ENCODE measurements at regions not wholly inside any gene's neighbourhood (a gene's known extent, or its start where the extent isn't known, plus 50 kb on each side); places are given as distances from the start of the nearest gene placed in this dataset.

DNA sequence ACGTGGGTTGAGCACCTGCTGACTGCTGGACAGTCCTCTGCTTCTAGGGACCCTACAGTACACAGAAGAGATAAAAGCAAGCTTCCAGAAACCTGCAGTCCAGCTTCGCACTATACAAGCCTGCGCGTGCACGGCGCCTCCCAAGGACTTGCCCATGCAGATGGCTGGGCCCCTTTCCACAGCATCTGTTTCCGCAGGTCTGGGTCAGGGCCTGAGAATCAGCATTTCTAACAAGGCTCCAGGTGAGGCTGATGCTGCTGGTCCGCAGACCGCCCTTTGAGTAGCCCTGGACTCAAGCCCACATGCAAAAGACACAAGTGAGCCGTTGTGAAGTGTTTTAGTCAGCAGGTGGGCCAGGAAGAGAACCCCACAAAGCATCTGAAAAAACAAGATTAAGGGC, 133.1 kb downstream of the HSD17B3 start:
- H3K9ac ChIP-seq (ENCODE audit: low read length), result no peak overlapping the region
- H3K9me3 ChIP-seq (ENCODE audit: control insufficient read depth, low read length), result no peaks in the 10 kb centered on the region
- DNase-seq (ENCODE audit: low read depth), result no peak
- peaks cover 20% of the 10 kb centered on the region for H3K27me3 ChIP-seq (replicated peaks; ENCODE audit: control insufficient read depth, insufficient read depth, low read length)
- no peaks in the 10 kb centered on the region for H3K4me1 ChIP-seq (ENCODE audit: control insufficient read depth, insufficient read depth, low read length)
- no peaks in the 10 kb centered on the region for H3K36me3 ChIP-seq (ENCODE audit: control insufficient read depth, insufficient read depth, low read length, severe bottlenecking)
- no peak overlapping the region for H3K4me3 ChIP-seq (ENCODE audit: low read length)

DNA sequence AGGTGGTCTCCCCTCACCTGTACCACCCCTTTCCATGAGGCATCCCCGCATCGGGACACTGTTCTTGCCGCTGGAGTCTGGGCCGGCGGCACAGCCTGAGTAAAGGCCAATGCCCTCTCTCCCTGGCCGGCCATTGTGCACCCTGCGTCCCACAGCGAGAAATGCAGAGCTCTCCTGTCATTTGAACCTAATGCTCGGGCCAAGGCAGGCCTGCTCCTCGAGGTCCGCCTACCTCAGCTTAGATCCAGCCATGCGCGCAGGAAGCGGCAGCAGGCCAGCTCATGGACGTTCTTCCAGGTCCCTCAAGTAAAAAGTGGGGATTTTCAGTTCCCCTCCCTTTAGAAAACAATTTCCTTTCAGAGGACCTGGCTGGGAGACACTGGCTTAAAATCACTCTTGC, 135.0 kb downstream of the HSD17B3 start:
- H3K27me3 ChIP-seq (replicated peaks; ENCODE audit: control insufficient read depth, insufficient read depth, low read length), result peaks cover 18% of the 10 kb centered on the region
- H3K4me1 ChIP-seq (ENCODE audit: control insufficient read depth, insufficient read depth, low read length), result no peaks in the 10 kb centered on the region
- no peak overlapping the region for H3K4me3 ChIP-seq (ENCODE audit: low read length)
- H3K9ac ChIP-seq (ENCODE audit: low read length), result no peak overlapping the region
- H3K36me3 ChIP-seq (ENCODE audit: control insufficient read depth, insufficient read depth, low read length, severe bottlenecking), result no peaks in the 10 kb centered on the region
- H3K9me3 ChIP-seq (ENCODE audit: control insufficient read depth, low read length), result no peaks in the 10 kb centered on the region
- no peak for DNase-seq (ENCODE audit: low read depth)

DNA sequence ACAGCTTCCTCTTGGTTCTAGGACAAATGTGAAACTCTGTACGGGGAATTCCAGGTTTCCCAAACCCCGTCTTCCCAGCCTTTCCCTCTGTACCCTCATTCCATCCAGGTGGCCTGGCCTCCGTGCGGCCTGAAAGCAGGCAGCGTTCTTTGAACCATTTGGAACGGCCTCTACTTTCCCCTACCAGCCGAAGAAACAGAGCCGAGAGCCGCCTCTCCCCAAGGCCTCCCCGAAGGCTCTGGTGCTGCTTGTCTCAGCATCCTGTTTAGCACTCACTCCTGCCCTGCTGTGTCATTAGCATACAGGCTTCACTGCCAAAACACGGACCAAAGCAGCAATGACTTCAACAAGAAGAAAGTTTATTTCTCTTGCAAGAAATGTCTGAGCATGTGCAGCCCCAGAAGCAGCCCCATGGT, 137.7 kb downstream of the HSD17B3 start:
- Histone ChIP-seq H3K9me3 (ENCODE audit: control insufficient read depth, low read length) (peaks cover 6% of the 10 kb centered on the region), H3K27me3 (replicated peaks; ENCODE audit: control insufficient read depth, insufficient read depth, low read length) (peaks cover 33% of the 10 kb centered on the region), H3K4me3 (ENCODE audit: low read length) (no peak overlapping the region), H3K4me1 (ENCODE audit: control insufficient read depth, insufficient read depth, low read length) (no peaks in the 10 kb centered on the region), H3K36me3 (ENCODE audit: control insufficient read depth, insufficient read depth, low read length, severe bottlenecking) (no peaks in the 10 kb centered on the region), H3K9ac (ENCODE audit: low read length) (no peak overlapping the region)
- DNase-seq (ENCODE audit: low read depth), result no peak

DNA sequence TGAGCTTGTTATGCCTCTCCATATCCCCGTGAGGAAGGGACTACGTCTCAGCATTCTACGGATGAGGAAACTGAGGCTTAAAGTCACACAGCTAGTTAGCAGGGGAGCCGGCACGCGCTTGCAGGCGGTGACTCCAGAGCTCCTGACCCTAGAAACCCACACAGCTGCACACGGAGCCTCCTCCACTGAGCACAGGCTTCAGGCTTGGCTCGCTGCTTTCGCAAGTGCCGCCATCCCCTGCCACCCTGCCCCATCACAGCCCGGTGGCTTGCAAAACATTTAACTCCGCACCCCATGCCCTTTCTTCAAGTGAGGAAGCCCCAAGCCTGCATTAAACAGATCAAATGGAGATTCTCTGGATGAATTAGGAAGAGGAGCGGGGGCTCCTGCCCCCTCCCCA, 138.3 kb downstream of the HSD17B3 start:
- Histone ChIP-seq H3K36me3 (ENCODE audit: control insufficient read depth, insufficient read depth, low read length, severe bottlenecking) (no peaks in the 10 kb centered on the region), H3K9ac (ENCODE audit: low read length) (no peak overlapping the region), H3K4me1 (ENCODE audit: control insufficient read depth, insufficient read depth, low read length) (no peaks in the 10 kb centered on the region), H3K9me3 (ENCODE audit: control insufficient read depth, low read length) (peaks cover 6% of the 10 kb centered on the region), H3K27me3 (replicated peaks; ENCODE audit: control insufficient read depth, insufficient read depth, low read length) (peaks cover 39% of the 10 kb centered on the region), H3K4me3 (ENCODE audit: low read length) (no peak overlapping the region)
- no peak for DNase-seq (ENCODE audit: low read depth)

DNA sequence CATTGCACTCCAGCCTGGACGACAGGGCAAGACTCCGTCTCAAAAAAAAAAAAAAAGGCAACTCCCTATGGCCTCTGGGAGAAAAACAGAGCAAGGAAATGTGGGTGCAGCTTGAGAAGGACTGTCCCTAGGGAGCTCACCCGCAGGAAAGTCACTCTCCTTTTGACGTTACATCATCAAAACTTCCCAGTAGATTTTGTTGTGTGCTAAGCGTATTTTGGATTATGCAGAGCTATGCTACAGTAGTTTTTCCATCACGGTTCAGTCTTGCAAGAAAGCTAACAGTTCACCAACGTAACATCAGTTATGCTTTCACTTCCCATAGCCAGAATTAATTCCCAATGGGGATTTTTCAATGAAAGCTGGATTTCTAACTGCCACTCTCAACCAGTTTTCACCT, 138.8 kb downstream of the HSD17B3 start:
- Histone ChIP-seq H3K27me3 (replicated peaks; ENCODE audit: control insufficient read depth, insufficient read depth, low read length) (peaks cover 42% of the 10 kb centered on the region), H3K36me3 (ENCODE audit: control insufficient read depth, insufficient read depth, low read length, severe bottlenecking) (no peaks in the 10 kb centered on the region), H3K4me1 (ENCODE audit: control insufficient read depth, insufficient read depth, low read length) (no peaks in the 10 kb centered on the region), H3K9me3 (ENCODE audit: control insufficient read depth, low read length) (peaks cover 6% of the 10 kb centered on the region), H3K9ac (ENCODE audit: low read length) (no peak overlapping the region), H3K4me3 (ENCODE audit: low read length) (no peak overlapping the region)
- DNase-seq (ENCODE audit: low read depth), result no peak

DNA sequence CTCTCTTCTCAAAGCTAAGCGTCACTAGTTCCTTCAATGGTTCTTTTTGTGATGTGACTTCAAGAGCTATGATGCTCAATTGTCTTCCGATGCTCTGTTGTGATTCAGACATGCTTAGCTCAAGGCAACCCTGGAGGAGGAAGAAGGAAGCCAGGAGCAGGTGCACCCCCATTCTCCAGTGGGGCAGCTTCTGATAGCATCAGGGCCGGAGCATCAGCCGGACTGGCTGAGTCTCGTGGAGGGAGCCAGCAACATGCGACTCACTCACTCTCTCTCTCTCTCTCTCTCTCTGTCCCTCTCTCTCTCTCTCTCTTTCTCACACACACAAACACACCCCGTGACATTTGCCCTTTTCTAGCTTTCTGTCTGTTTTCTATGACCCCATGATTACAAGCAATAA, 140.2 kb downstream of the HSD17B3 start:
- H3K4me1 ChIP-seq (ENCODE audit: control insufficient read depth, insufficient read depth, low read length), result peaks cover 6% of the 10 kb centered on the region
- H3K4me3 ChIP-seq (ENCODE audit: low read length), result no peak overlapping the region
- no peaks in the 10 kb centered on the region for H3K36me3 ChIP-seq (ENCODE audit: control insufficient read depth, insufficient read depth, low read length, severe bottlenecking)
- no peak for DNase-seq (ENCODE audit: low read depth)
- H3K27me3 ChIP-seq (replicated peaks; ENCODE audit: control insufficient read depth, insufficient read depth, low read length), result peaks cover 38% of the 10 kb centered on the region
- H3K9me3 ChIP-seq (ENCODE audit: control insufficient read depth, low read length), result peaks cover 6% of the 10 kb centered on the region
- no peak overlapping the region for H3K9ac ChIP-seq (ENCODE audit: low read length)

DNA sequence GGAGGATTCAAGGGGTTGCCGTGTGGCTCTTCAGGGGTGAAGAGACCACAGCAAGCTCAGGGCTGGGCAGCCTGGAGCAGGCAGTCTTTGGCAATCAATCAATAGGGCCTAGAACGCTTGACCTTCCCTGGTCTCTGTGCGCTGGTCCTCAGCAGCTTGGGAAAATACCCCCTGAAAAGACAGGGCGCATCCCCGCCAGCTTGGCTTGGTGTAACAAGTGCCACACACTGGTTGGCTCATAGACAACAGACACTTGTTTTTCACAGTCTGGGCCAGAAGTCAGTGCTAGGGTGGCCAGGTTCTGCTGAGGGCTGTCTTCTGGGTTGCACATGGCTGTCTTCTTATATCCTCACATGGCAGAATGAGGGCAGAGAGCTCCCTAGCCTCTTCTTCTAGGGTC, 141.1 kb downstream of the HSD17B3 start:
- peaks cover 34% of the 10 kb centered on the region for H3K27me3 ChIP-seq (replicated peaks; ENCODE audit: control insufficient read depth, insufficient read depth, low read length)
- no peak overlapping the region for H3K9ac ChIP-seq (ENCODE audit: low read length)
- peaks cover 10% of the 10 kb centered on the region for H3K4me1 ChIP-seq (ENCODE audit: control insufficient read depth, insufficient read depth, low read length)
- no peaks in the 10 kb centered on the region for H3K36me3 ChIP-seq (ENCODE audit: control insufficient read depth, insufficient read depth, low read length, severe bottlenecking)
- no peak overlapping the region for H3K4me3 ChIP-seq (ENCODE audit: low read length)
- DNase-seq (ENCODE audit: low read depth), result no peak
- peaks cover 6% of the 10 kb centered on the region for H3K9me3 ChIP-seq (ENCODE audit: control insufficient read depth, low read length)

DNA sequence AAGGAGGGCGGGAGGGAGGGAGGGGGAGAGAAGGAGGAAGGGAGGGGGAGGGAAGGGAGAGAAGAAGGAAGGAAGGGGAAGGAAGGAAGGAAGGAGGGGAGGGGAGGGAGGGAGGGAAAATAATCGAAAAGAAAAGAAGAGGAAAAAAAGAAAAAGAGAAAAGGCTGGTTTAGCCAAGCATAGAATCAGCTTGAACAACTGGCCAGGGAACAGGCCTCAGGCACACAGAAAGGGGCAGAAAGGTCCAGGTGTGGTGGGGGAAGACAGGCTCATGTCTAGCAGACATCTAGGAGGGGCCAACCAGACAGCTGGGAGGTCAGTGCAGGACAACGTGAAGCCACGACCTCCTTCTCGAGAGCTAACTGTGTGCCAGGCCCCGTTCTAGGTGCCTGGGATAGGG, 141.8 kb downstream of the HSD17B3 start:
- Histone ChIP-seq H3K9me3 (ENCODE audit: control insufficient read depth, low read length) (peaks cover 6% of the 10 kb centered on the region), H3K36me3 (ENCODE audit: control insufficient read depth, insufficient read depth, low read length, severe bottlenecking) (no peaks in the 10 kb centered on the region), H3K27me3 (replicated peaks; ENCODE audit: control insufficient read depth, insufficient read depth, low read length) (peaks cover 34% of the 10 kb centered on the region), H3K4me1 (ENCODE audit: control insufficient read depth, insufficient read depth, low read length) (peaks cover 10% of the 10 kb centered on the region), H3K9ac (ENCODE audit: low read length) (no peak overlapping the region), H3K4me3 (ENCODE audit: low read length) (no peak overlapping the region)
- no peak for DNase-seq (ENCODE audit: low read depth)

DNA sequence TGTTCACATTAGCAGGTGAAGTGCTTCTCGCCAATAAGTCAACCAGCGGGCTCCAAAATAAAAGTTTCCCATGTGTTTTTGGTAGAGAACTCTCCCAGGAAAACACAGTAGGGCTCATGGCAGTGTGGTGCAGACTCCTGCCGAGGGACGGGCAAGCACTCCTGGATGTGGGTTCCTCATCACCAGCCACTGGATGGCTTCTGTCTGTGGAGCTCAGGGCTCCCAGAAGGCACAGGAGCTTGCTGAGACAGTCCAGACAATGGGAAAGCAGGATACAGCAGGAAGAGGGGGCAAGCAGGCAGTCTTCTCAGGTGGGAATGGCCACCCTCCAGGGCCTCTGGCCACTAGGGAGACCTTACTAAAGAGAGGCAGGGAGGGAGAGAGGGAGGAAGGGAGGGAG, 142.4 kb downstream of the HSD17B3 start:
- no peak for DNase-seq (ENCODE audit: low read depth)
- H3K27me3 ChIP-seq (replicated peaks; ENCODE audit: control insufficient read depth, insufficient read depth, low read length), result peaks cover 31% of the 10 kb centered on the region
- no peaks in the 10 kb centered on the region for H3K36me3 ChIP-seq (ENCODE audit: control insufficient read depth, insufficient read depth, low read length, severe bottlenecking)
- H3K4me1 ChIP-seq (ENCODE audit: control insufficient read depth, insufficient read depth, low read length), result peaks cover 10% of the 10 kb centered on the region
- no peak overlapping the region for H3K4me3 ChIP-seq (ENCODE audit: low read length)
- no peak overlapping the region for H3K9ac ChIP-seq (ENCODE audit: low read length)
- peaks cover 6% of the 10 kb centered on the region for H3K9me3 ChIP-seq (ENCODE audit: control insufficient read depth, low read length)

DNA sequence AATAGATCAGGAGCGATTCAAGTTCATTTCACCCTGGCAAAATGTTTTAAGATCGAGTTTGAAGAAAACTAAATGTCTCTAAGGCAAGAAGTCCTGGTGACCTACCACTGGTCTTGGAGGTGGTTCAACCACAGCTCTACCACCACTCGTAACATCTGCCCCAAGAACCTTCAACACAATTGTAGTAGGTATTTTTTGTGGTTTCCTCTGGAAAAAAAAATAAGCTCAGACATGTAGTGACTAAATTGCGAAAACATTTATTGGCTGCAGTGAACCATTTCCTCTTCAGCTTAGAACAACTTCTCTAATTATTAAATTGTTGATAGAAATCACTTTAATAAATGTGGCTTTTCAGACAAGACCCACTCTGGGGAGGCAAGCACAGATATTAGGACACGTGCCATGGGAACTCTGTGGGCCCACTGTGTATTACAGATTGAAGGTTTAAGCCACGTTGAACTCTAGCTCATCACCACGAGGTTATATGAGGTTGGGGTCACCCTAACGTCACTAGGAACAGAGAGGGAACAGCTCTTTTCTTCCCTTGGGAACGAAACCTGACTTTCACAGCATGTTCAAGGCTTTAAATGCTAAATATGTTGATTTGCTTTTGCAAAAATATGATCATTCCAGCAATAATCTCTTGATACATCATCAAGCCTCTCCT, 142.9 kb downstream of the HSD17B3 start:
- peaks cover 10% of the 10 kb centered on the region for H3K4me1 ChIP-seq (ENCODE audit: control insufficient read depth, insufficient read depth, low read length)
- no peak overlapping the region for H3K9ac ChIP-seq (ENCODE audit: low read length)
- H3K9me3 ChIP-seq (ENCODE audit: control insufficient read depth, low read length), result peaks cover 6% of the 10 kb centered on the region
- H3K27me3 ChIP-seq (replicated peaks; ENCODE audit: control insufficient read depth, insufficient read depth, low read length), result peaks cover 31% of the 10 kb centered on the region
- no peak overlapping the region for H3K4me3 ChIP-seq (ENCODE audit: low read length)
- no peak for DNase-seq (ENCODE audit: low read depth)
- no peaks in the 10 kb centered on the region for H3K36me3 ChIP-seq (ENCODE audit: control insufficient read depth, insufficient read depth, low read length, severe bottlenecking)

DNA sequence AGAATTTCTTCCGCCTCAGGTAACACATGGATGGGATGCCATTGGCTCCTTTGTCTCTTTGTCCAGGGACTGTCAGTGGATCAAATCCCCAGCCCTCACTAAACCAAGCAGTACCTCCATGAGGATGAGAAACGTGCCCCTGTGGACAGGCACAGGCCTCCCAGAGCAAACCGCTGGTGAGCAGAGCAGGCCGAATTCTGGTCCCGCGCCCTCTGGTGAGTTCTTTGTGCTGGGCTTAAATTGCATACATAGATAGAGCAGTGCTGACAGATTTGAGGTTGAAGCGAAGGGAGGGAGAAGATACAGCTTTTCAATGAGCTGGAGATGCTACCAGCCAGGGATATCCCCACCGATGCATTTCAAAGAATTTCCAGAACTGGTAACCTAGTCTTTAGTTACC, 143.8 kb downstream of the HSD17B3 start:
- Histone ChIP-seq H3K9me3 (ENCODE audit: control insufficient read depth, low read length) (peaks cover 6% of the 10 kb centered on the region), H3K4me1 (ENCODE audit: control insufficient read depth, insufficient read depth, low read length) (peaks cover 10% of the 10 kb centered on the region), H3K36me3 (ENCODE audit: control insufficient read depth, insufficient read depth, low read length, severe bottlenecking) (no peaks in the 10 kb centered on the region), H3K9ac (ENCODE audit: low read length) (no peak overlapping the region), H3K27me3 (replicated peaks; ENCODE audit: control insufficient read depth, insufficient read depth, low read length) (peaks cover 27% of the 10 kb centered on the region), H3K4me3 (ENCODE audit: low read length) (no peak overlapping the region)
- DNase-seq (ENCODE audit: low read depth), result no peak

DNA sequence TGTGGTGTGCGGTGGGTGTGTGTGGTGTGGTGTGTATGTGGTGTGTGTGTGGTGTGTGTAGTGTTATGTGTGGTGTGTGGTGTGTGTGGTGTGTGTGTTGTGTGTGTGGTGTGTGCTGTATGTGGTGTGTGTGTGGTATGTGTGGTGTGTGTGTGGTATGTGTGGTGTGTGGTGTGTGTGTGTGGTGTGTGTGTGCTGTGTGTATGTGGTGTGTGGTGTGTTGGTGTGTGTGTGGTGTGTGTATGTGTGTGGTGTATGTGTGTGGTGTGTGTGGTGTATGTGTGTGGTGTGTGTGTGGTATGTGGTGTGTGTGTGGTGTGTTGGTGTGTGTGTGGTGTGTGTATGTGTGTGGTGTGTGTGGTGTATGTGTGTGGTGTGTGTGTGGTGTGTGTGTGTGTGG, 144.3 kb downstream of the HSD17B3 start:
- H3K9me3 ChIP-seq (ENCODE audit: control insufficient read depth, low read length), result peaks cover 6% of the 10 kb centered on the region
- H3K4me3 ChIP-seq (ENCODE audit: low read length), result no peak overlapping the region
- peaks cover 27% of the 10 kb centered on the region for H3K27me3 ChIP-seq (replicated peaks; ENCODE audit: control insufficient read depth, insufficient read depth, low read length)
- no peak for DNase-seq (ENCODE audit: low read depth)
- peaks cover 10% of the 10 kb centered on the region for H3K4me1 ChIP-seq (ENCODE audit: control insufficient read depth, insufficient read depth, low read length)
- no peaks in the 10 kb centered on the region for H3K36me3 ChIP-seq (ENCODE audit: control insufficient read depth, insufficient read depth, low read length, severe bottlenecking)
- no peak overlapping the region for H3K9ac ChIP-seq (ENCODE audit: low read length)
